HG03025 (cell line): ENCODE measurements at regions not wholly inside any gene's neighbourhood (a gene's known extent, or its start where the extent isn't known, plus 50 kb on each side); places are given as distances from the start of the nearest gene placed in this dataset.
"Not testable (repeated sequence)": the region's sequence is repeated elsewhere in the genome, so short reads cannot be mapped to it uniquely, and the experiment has no call there.

Experiments used
- ATAC-seq: cut with Tn5 transposase; IDR thresholded peaks from one replicate; pipeline ENCODE4 v1.9.1; 2021; ENCODE audit warnings: mild to moderate bottlenecking, moderate library complexity; ENCODE audit not compliant: unreplicated experiment, low FRiP score

- not testable (repeated sequence) for ATAC-seq
Measured at GRCh38 chr6:137279279-137279678, 60.1 kb upstream of the IFNGR1 start.

- ATAC-seq, result no peak
Measured at GRCh38 chr6:137277971-137278637, 58.9 kb upstream of the IFNGR1 start.

DNA sequence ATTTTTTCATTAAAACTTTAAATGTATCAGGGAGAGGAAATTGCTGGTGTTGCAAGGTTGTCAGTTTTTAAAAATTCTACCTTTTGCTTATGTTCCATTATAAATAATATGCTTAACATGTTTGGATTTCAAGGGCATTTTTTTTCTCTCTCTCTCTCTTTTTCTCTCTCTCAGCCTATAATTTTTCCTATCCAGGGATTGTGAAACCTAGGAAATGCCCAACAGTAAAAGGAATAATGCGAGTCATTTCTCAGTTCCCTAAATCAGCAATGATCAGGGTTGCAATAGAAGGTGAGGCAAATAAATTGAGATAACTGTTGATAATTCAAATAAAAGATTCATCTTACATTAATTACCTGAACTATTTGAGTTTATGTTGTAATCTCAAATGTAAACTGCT is 53.2 kb upstream of the IFNGR1 start:
- ATAC-seq, result no peak

DNA sequence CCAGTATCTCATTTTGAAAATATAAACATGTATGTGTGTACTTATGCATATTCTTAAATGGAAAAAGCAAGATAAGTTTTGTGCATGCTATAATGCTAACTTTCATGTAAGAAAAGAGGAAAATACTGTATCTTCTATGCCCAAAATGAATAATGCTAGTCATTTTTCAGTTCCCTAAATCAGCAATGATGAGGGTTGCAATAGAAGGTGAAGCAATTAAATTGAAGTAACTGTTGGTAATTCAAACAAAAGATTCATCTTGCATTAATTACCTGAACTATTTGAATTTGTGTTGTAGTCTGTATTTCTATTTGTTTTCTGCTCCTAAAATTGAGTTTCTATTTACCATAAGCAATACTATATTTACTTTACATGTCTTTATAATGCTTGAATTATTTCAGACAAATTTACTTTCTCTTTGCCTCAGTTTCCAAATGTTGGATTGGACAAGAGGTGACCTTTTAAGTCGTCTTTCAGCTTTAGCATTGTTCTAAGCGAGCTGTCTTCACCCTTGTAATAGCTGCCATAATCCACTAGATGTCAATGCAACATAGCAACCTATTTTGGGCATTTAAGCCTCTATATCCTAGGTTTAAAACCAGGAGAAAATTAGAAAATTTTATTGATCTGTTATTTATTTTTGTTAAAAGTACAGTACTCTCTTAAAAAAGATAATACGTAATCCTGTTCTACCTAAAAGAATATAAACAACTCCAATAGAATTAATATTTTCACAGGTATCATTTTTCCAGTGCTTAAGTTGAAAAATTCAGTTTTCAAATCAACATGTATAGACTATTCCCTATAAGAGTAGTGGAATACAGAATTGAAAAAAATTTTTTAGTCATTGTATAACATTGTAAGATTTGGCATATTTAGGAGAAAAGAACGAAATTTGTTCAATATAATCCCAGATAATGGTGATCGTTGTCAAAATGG is 52.3 kb upstream of the IFNGR1 start:
- no peak for ATAC-seq

DNA sequence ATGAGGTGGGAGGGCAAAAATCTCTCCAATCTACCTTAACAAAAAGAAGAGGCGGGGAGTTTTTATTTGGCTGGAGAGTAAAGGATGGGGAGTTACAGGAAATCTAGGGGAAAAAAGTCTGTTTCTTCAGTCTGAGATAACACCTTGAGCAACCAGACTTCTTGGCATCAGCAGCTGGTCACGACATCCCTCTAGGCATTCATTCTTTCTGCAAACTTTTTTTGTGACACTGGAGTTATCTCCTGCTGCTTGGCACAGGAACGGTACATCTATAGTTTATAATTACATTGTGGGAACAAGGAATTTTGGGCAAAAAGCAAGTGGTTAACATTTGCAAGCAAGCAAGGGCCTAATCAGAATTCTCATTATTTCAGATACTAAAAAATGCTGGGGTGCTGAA is 50.6 kb upstream of the IFNGR1 start:
- no peak for ATAC-seq

DNA sequence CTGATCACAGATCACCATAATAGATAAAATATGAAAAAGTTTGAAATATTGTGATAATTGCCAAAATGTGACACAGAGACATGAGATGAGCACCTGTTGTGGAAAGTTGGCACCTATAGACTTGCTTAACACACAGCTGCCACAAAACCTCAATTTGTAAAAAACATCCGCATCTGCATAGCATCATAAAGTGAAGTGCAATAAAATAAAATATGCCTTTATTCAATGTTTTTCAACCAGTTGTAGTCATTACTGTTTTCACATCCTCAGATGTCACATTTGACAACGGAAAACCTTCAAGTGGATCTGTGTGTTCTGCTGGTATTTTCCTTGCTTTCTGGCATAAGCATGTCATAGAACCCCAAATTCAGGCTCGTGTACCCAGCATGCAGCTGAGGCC is 50.2 kb upstream of the IFNGR1 start:
- ATAC-seq, result no peak
